GM12874 (cell line): ENCODE measurements at regions not wholly inside any gene's neighbourhood (a gene's known extent, or its start where the extent isn't known, plus 50 kb on each side); places are given as distances from the start of the nearest gene placed in this dataset.

Experiments used
- CTCF ChIP-seq: IDR thresholded peaks from 2 replicates; pipeline ENCODE4 v1.5.1; 2011; ENCODE audit warnings: low read depth, mild to moderate bottlenecking, control low read depth, low read length, moderate library complexity; ENCODE audit not compliant: insufficient read depth

- no peak for TF ChIP-seq CTCF
These were observed 146.4 kb upstream of the LRRC7 start for GRCh38 chr1:69421286-69421685.

GRCh38 chr1:69425871-69426270 lies 141.9 kb upstream of the LRRC7 start:
- TF ChIP-seq CTCF: no peak

GRCh38 chr1:69426401-69426800 lies 141.3 kb upstream of the LRRC7 start:
- no peak for TF ChIP-seq CTCF

- no peak for TF ChIP-seq CTCF
These were observed 134.6 kb upstream of the LRRC7 start for GRCh38 chr1:69433073-69433472.

- TF ChIP-seq CTCF: no peak
These were observed 131.6 kb upstream of the LRRC7 start for GRCh38 chr1:69436151-69436550.

- TF ChIP-seq CTCF: no peak
These were observed 129.5 kb upstream of the LRRC7 start for GRCh38 chr1:69438056-69438795.

- TF ChIP-seq CTCF: no peak
These were observed 126.2 kb upstream of the LRRC7 start for GRCh38 chr1:69441496-69441895.
